8988T (cell line): ENCODE measurements at regions not wholly inside any gene's neighbourhood (a gene's known extent, or its start where the extent isn't known, plus 50 kb on each side); places are given as distances from the start of the nearest gene placed in this dataset.
"Not testable (repeated sequence)": the region's sequence is repeated elsewhere in the genome, so short reads cannot be mapped to it uniquely, and the experiment has no call there.

Experiments used
- DNase-seq: peaks from one replicate; pipeline ENCODE4 v3.0.0; 2011

GRCh38 chr1:94769551-94769950 lies 50.6 kb upstream of the SLC44A3 start:
- DNase-seq: no peak

- DNase-seq: no peak
These were observed 52.1 kb upstream of the SLC44A3 start for GRCh38 chr1:94768036-94768435.

- no peak for DNase-seq
These were observed 54.2 kb upstream of the SLC44A3 start for GRCh38 chr1:94765958-94766357.

- no peak for DNase-seq
These were observed 61.0 kb upstream of the SLC44A3 start for GRCh38 chr1:94759188-94759587.

GRCh38 chr1:94757931-94758330 lies 62.2 kb upstream of the SLC44A3 start:
- no peak for DNase-seq

- no peak for DNase-seq
These were observed 64.5 kb upstream of the SLC44A3 start for GRCh38 chr1:94755675-94756074.

- DNase-seq: not testable (repeated sequence)
These were observed 65.1 kb upstream of the SLC44A3 start for GRCh38 chr1:94755016-94755415.

- DNase-seq: no peak
These were observed 65.6 kb upstream of the SLC44A3 start for GRCh38 chr1:94754570-94754969.

GRCh38 chr1:94754095-94754494 lies 66.1 kb upstream of the SLC44A3 start:
- DNase-seq: no peak

GRCh38 chr1:94753171-94753972 lies 66.8 kb upstream of the SLC44A3 start:
- DNase-seq: no peak

GRCh38 chr1:94751483-94751882 lies 68.7 kb upstream of the SLC44A3 start:
- not testable (repeated sequence) for DNase-seq

- DNase-seq: no peak
These were observed 73.3 kb upstream of the SLC44A3 start for GRCh38 chr1:94746635-94747525.

GRCh38 chr1:94745742-94746141 lies 74.4 kb upstream of the SLC44A3 start:
- no peak for DNase-seq

GRCh38 chr1:94743862-94744261 lies 76.3 kb upstream of the SLC44A3 start:
- no peak for DNase-seq

- no peak for DNase-seq
These were observed 78.2 kb upstream of the SLC44A3 start for GRCh38 chr1:94741996-94742395.

GRCh38 chr1:94741510-94741909 lies 78.6 kb upstream of the SLC44A3 start:
- no peak for DNase-seq

GRCh38 chr1:94739521-94740061 lies 80.6 kb upstream of the SLC44A3 start:
- no peak for DNase-seq

GRCh38 chr1:94738371-94738770 lies 81.8 kb upstream of the SLC44A3 start:
- DNase-seq: no peak

- DNase-seq: no peak
These were observed 82.8 kb upstream of the SLC44A3 start for GRCh38 chr1:94737124-94737998.

GRCh38 chr1:94736549-94736948 lies 83.6 kb upstream of the SLC44A3 start:
- DNase-seq: no peak

- DNase-seq: no peak
These were observed 84.1 kb upstream of the SLC44A3 start for GRCh38 chr1:94736073-94736472.
